Osteocyte (in vitro differentiated cells): ENCODE measurements at regions not wholly inside any gene's neighbourhood (a gene's known extent, or its start where the extent isn't known, plus 50 kb on each side); places are given as distances from the start of the nearest gene placed in this dataset.

Experiments
- DNase-seq: peaks from one replicate; pipeline ENCODE4 v3.0.0; 2021; ENCODE audit warnings: mixed read lengths; ENCODE audit not compliant: unreplicated experiment; ENCODE audit errors: extremely low spot score
- H3K27ac Mint-ChIP-seq: one replicate; pipeline ENCODE4 v1.8.0; 2021; ENCODE audit warnings: mild to moderate bottlenecking, mixed read lengths; ENCODE audit not compliant: unreplicated experiment
- H3K27me3 Mint-ChIP-seq: one replicate; pipeline ENCODE4 v1.8.0; 2021; ENCODE audit warnings: mixed read lengths; ENCODE audit not compliant: unreplicated experiment
- H3K36me3 Mint-ChIP-seq: one replicate; pipeline ENCODE4 v1.8.0; 2021; ENCODE audit warnings: mixed read lengths; ENCODE audit not compliant: unreplicated experiment
- H3K4me1 Mint-ChIP-seq: one replicate; pipeline ENCODE4 v1.8.0; 2021; ENCODE audit warnings: mixed read lengths; ENCODE audit not compliant: unreplicated experiment
- H3K4me3 Mint-ChIP-seq: one replicate; pipeline ENCODE4 v1.8.0; 2021; ENCODE audit warnings: mild to moderate bottlenecking, moderate library complexity, mixed read lengths; ENCODE audit not compliant: unreplicated experiment
- H3K9me3 Mint-ChIP-seq: one replicate; pipeline ENCODE4 v1.8.0; 2021; ENCODE audit warnings: mixed read lengths; ENCODE audit not compliant: unreplicated experiment
- CTCF ChIP-seq: fragments of 200-600 bp; sonication (generic); IDR thresholded peaks from 2 replicates; pipeline ENCODE4 v1.5.0; 2021; ENCODE audit warnings: antibody characterized with exemption, mild to moderate bottlenecking, moderate library complexity

GRCh38 chr3:187520027-187520945 is 149.9 kb downstream of the SST start:
- no peaks in the 10 kb centered on the region for H3K27me3 Mint-ChIP-seq
- no peak for TF ChIP-seq CTCF
- H3K4me3 Mint-ChIP-seq, result no peak overlapping the region
- H3K4me1 Mint-ChIP-seq, result peaks cover 52% of the 10 kb centered on the region
- DNase-seq, result no peak
- H3K9me3 Mint-ChIP-seq, result peaks cover 11% of the 10 kb centered on the region
- H3K27ac Mint-ChIP-seq, result peak overlapping the region; percentile 85
- H3K36me3 Mint-ChIP-seq, result no peaks in the 10 kb centered on the region

- Mint-ChIP-seq H3K9me3 (peaks cover 11% of the 10 kb centered on the region), H3K4me3 (no peak overlapping the region), H3K4me1 (peaks cover 54% of the 10 kb centered on the region), H3K36me3 (no peaks in the 10 kb centered on the region), H3K27ac (peak overlapping the region; percentile 85), H3K27me3 (no peaks in the 10 kb centered on the region)
- no peak for TF ChIP-seq CTCF
- DNase-seq, result no peak
These were observed 150.7 kb downstream of the SST start for GRCh38 chr3:187519428-187519890.

GRCh38 chr3:187518616-187519015 is 150.4 kb downstream of the RTP4 start:
- Mint-ChIP-seq H3K9me3 (peaks cover 11% of the 10 kb centered on the region), H3K36me3 (no peaks in the 10 kb centered on the region), H3K27ac (peak overlapping the region; percentile 6), H3K4me1 (peaks cover 54% of the 10 kb centered on the region), H3K4me3 (no peak overlapping the region), H3K27me3 (no peaks in the 10 kb centered on the region)
- no peak for TF ChIP-seq CTCF
- DNase-seq, result no peak

- Mint-ChIP-seq H3K27ac (no peak overlapping the region), H3K27me3 (no peaks in the 10 kb centered on the region), H3K9me3 (peaks cover 11% of the 10 kb centered on the region)
These were observed 150.0 kb downstream of the RTP4 start for GRCh38 chr3:187518207-187518606.

More at GRCh38 chr3:187518207-187518606, 150.0 kb downstream of the RTP4 start:
- peaks cover 54% of the 10 kb centered on the region for H3K4me1 Mint-ChIP-seq
- no peak overlapping the region for H3K4me3 Mint-ChIP-seq
- no peak for DNase-seq
- no peak for TF ChIP-seq CTCF
- H3K36me3 Mint-ChIP-seq, result no peaks in the 10 kb centered on the region
